ENCODE measurements at regions not wholly inside any gene's neighbourhood (a gene's known extent, or its start where the extent isn't known, plus 50 kb on each side); places are given as distances from the start of the nearest gene placed in this dataset.

DNA sequence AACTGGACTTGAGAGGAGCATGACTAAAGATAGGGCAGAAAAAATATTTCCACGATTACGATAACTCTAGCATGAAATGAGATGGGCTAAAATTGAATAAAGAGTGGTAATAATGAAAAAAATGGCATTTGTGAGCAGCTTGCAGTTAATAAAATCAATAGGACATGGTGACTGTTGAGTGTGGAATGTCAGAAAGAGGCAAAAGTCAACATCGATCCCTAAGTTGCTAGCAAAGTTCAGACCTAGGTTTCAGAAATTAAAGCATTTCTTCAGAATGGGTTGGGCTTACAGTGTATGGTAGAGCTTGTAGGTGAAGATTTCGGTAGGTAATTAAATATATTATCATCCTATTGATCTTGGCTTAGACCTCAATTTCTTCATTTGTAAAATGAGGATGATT is 656.7 kb upstream of the NRG3 start:
- TF ChIP-seq ZFP3 (CRISPR knock-in tag; IDR thresholded peaks at IDR 0.05) (no peak), ZNF565 (CRISPR knock-in tag; conservative IDR thresholded peaks at IDR 0.05; ENCODE audit: low read depth) (no peak)
